ENCODE measurements at regions not wholly inside any gene's neighbourhood (a gene's known extent, or its start where the extent isn't known, plus 50 kb on each side); places are given as distances from the start of the nearest gene placed in this dataset.

- Histone ChIP-seq H3K9ac (replicated peaks in 1 of 4; ENCODE audit: extremely low read depth in 1 of 4, low read depth in 3 of 4, low read length in 3 of 4) (no peak overlapping the region), H3K79me2 (ENCODE audit: control insufficient read depth in 1 of 2, insufficient read depth in 2 of 2, low read length in 2 of 2) (no peaks in the 10 kb centered on the region), H4K5ac (ENCODE audit: insufficient read length, low read depth, low read length) (no peak overlapping the region), H3K36me3 (ENCODE audit: control insufficient read depth in 2 of 4, insufficient read depth in 4 of 4, low read length in 3 of 4) (no peaks in the 10 kb centered on the region), H3K27ac (ENCODE audit: low read depth, low read length) (no peak overlapping the region), H2BK12ac (ENCODE audit: low read depth, low read length) (no peak overlapping the region), H3K4me2 (ENCODE audit: insufficient read depth in 1 of 2, low read depth in 2 of 2, low read length in 2 of 2) (no peak overlapping the region), H4K91ac (replicated peaks; ENCODE audit: insufficient read length, low read length) (no peak overlapping the region), H2AFZ (ENCODE audit: low read length) (no peak overlapping the region), H3K4me3 (ENCODE audit: extremely low read depth in 1 of 4, insufficient read depth in 2 of 4, low read depth in 3 of 4, low read length in 4 of 4) (no peak overlapping the region), H3K18ac (ENCODE audit: extremely low read depth, low read length) (no peak overlapping the region), H3K23ac (ENCODE audit: insufficient read length) (no peak overlapping the region), H2BK5ac (ENCODE audit: low read depth, low read length) (no peak overlapping the region), H3K14ac (ENCODE audit: insufficient read length) (no peak overlapping the region), H2AK5ac (ENCODE audit: low read depth, low read length) (no peak overlapping the region), H3K4ac (replicated peaks; ENCODE audit: insufficient read length, low read depth, low read length) (no peak overlapping the region), H2BK20ac (ENCODE audit: low read length) (no peak overlapping the region), H4K20me1 (replicated peaks in 1 of 2; ENCODE audit: control insufficient read depth in 1 of 2, insufficient read depth in 2 of 2, low read length in 2 of 2) (no peaks in the 10 kb centered on the region), H2BK120ac (replicated peaks; ENCODE audit: low read depth, low read length) (no peak overlapping the region), H3K9me3 (ENCODE audit: insufficient read depth in 2 of 2, low read depth in 1 of 2, low read length in 1 of 2) (no peaks in the 10 kb centered on the region), H3K79me1 (ENCODE audit: low read depth, low read length) (no peaks in the 10 kb centered on the region), H3K23me2 (ENCODE audit: low read depth, low read length) (no peaks in the 10 kb centered on the region), H4K8ac (ENCODE audit: extremely low read depth, insufficient read depth, low read length) (no peak overlapping the region), H3K27me3 (replicated peaks in 1 of 4; ENCODE audit: control insufficient read depth in 3 of 4, extremely low read depth in 1 of 4, insufficient read depth in 3 of 4, low read length in 3 of 4) (no peaks in the 10 kb centered on the region), H2BK15ac (ENCODE audit: low read length) (no peak overlapping the region), H3K56ac (replicated peaks; ENCODE audit: insufficient read length, low read depth, low read length) (no peak overlapping the region), H3K4me1 (replicated peaks in 1 of 4; ENCODE audit: control insufficient read depth in 3 of 4, insufficient read depth in 4 of 4, low read length in 3 of 4) (no peaks in the 10 kb centered on the region)
- FAIRE-seq (no peak), DNase-seq (ENCODE audit: low read depth in 1 of 2, low spot score in 2 of 2) (no peak)
- ChIA-PET POLR2A (ENCODE audit: partially characterized antibody) (no interaction called here), CTCF (ENCODE audit: partially characterized antibody) (interaction anchor here (1.0 kb wide), 1 partner anchor 803 kb away, joined by 3 read pairs; no protein-coding TSS in a partner anchor)
- no peak for TF ChIP-seq HDAC6 (IDR thresholded peaks at IDR 0.05; ENCODE audit: low read depth, low read length)
- no peak for TF ChIP-seq ATF2 (IDR thresholded peaks at IDR 0.05; ENCODE audit: low read length)
- TF ChIP-seq SIRT6 (IDR thresholded peaks at IDR 0.05; ENCODE audit: low read length) = no peak
- TF ChIP-seq POLR2AphosphoS5 (IDR thresholded peaks at IDR 0.05; ENCODE audit: low read depth, low read length) = no peak
Observed at GRCh38 chr14:53545217-53545616, 392.1 kb upstream of the DDHD1 start.

Measured in H1 (cell line).